Fibroblast of mammary gland (primary cell): ENCODE measurements at regions not wholly inside any gene's neighbourhood (a gene's known extent, or its start where the extent isn't known, plus 50 kb on each side); places are given as distances from the start of the nearest gene placed in this dataset.

Experiments used
- DNase-seq: peaks from one replicate; pipeline ENCODE4 v3.0.0-alpha.2; 2010; ENCODE audit warnings: low read depth
- H3K4me3 ChIP-seq: 2 replicates; pipeline ENCODE4 v1.5.1; 2011; ENCODE audit warnings: low read depth, mild to moderate bottlenecking, low read length, moderate library complexity; ENCODE audit not compliant: control insufficient read depth
- CTCF ChIP-seq: conservative IDR thresholded peaks from 2 replicates; pipeline ENCODE4 v1.5.1; 2011; ENCODE audit warnings: low read depth, low read length, inconsistent platforms; ENCODE audit not compliant: control insufficient read depth, insufficient read depth

- no peak overlapping the region for H3K4me3 ChIP-seq
- no peak for DNase-seq
- no peak for TF ChIP-seq CTCF
Observed at GRCh38 chr16:72658888-72659717, 388.8 kb downstream of the ZFHX3 start.

GRCh38 chr16:72657791-72658190 is 390.1 kb downstream of the ZFHX3 start:
- DNase-seq: no peak
- no peak for TF ChIP-seq CTCF
- no peak overlapping the region for H3K4me3 ChIP-seq

GRCh38 chr16:72657164-72657563 is 390.8 kb downstream of the ZFHX3 start:
- H3K4me3 ChIP-seq: no peak overlapping the region
- no peak for DNase-seq
- TF ChIP-seq CTCF: no peak

- DNase-seq: no peak
- no peak for TF ChIP-seq CTCF
- H3K4me3 ChIP-seq: no peak overlapping the region
Observed at GRCh38 chr16:72654535-72654934, 393.4 kb downstream of the ZFHX3 start.

GRCh38 chr16:72649254-72649944 is 398.5 kb downstream of the ZFHX3 start:
- DNase-seq: no peak
- H3K4me3 ChIP-seq: no peak overlapping the region
- no peak for TF ChIP-seq CTCF

GRCh38 chr16:72646615-72647014 is 401.3 kb downstream of the ZFHX3 start:
- TF ChIP-seq CTCF: no peak
- H3K4me3 ChIP-seq: no peak overlapping the region
- no peak for DNase-seq

GRCh38 chr16:72645538-72645937 is 402.4 kb downstream of the ZFHX3 start:
- no peak for TF ChIP-seq CTCF
- H3K4me3 ChIP-seq: no peak overlapping the region
- DNase-seq: peak; percentile 16
